CD8-positive, alpha-beta memory T cell (primary cell): ENCODE measurements at regions not wholly inside any gene's neighbourhood (a gene's known extent, or its start where the extent isn't known, plus 50 kb on each side); places are given as distances from the start of the nearest gene placed in this dataset.
"Not testable (repeated sequence)": the region's sequence is repeated elsewhere in the genome, so short reads cannot be mapped to it uniquely, and the experiment has no call there.

ENCODE experiments used
- CTCF ChIA-PET: fragments of 350-600 bp; sonication (Branson Sonifier 250); formaldehyde crosslinking; loops from one replicate; lab custom pipeline; 2021; ENCODE audit warnings: antibody characterized with exemption; lab: Charles Lee
- POLR2A ChIA-PET: fragments of 350-600 bp; sonication (Branson Sonifier 250); formaldehyde crosslinking; loops from one replicate; lab custom pipeline; 2021; ENCODE audit warnings: antibody characterized with exemption; lab: Charles Lee
- DNase-seq, 5 donors: peaks; one replicate each; pipeline versions ENCODE4 v3.0.0 to v3.0.0-alpha.2; 2020 to 2022; ENCODE audit warnings: mixed read lengths in 1 of 5
- H3K27ac ChIP-seq: one replicate; pipeline ENCODE4 v1.7.0; 2013; ENCODE audit warnings: low read depth, mild to moderate bottlenecking, low read length, moderate library complexity
- H3K27me3 ChIP-seq: 2 replicates; pipeline ENCODE4 v1.7.0; 2013; ENCODE audit warnings: low read length, mild to moderate bottlenecking; ENCODE audit not compliant: insufficient read depth, poor library complexity, severe bottlenecking
- H3K36me3 ChIP-seq: 2 replicates; pipeline ENCODE4 v1.7.0; 2013; ENCODE audit warnings: mild to moderate bottlenecking, low read length, moderate library complexity; ENCODE audit not compliant: insufficient read depth
- H3K4me1 ChIP-seq: 2 replicates; pipeline ENCODE4 v1.7.0; 2013; ENCODE audit warnings: mild to moderate bottlenecking, low read length, moderate library complexity; ENCODE audit not compliant: insufficient read depth
- H3K4me3 ChIP-seq: 2 replicates; pipeline ENCODE4 v1.7.0; 2013; ENCODE audit warnings: mild to moderate bottlenecking, low read length
- H3K9me3 ChIP-seq: 2 replicates; pipeline ENCODE4 v1.7.0; 2013; ENCODE audit warnings: mild to moderate bottlenecking, low read length
- H3K27ac Mint-ChIP-seq, 8 donors: one replicate each; pipeline ENCODE4 v1.8.0; 2020 to 2021; ENCODE audit warnings: mixed read lengths in 8 of 8, mild to moderate bottlenecking in 6 of 8, inconsistent platforms in 3 of 8, moderate library complexity in 3 of 8
- H3K27me3 Mint-ChIP-seq, 2 donors: one replicate each; pipeline ENCODE4 v1.8.0; 2020 to 2021; ENCODE audit warnings: mixed read lengths in 2 of 2, mild to moderate bottlenecking in 1 of 2, moderate library complexity in 1 of 2
- H3K36me3 Mint-ChIP-seq, 3 donors: one replicate each; pipeline ENCODE4 v1.8.0; 2020 to 2021; ENCODE audit warnings: mixed read lengths in 3 of 3, inconsistent platforms in 1 of 3, mild to moderate bottlenecking in 1 of 3
- H3K4me1 Mint-ChIP-seq, 3 donors: one replicate each; pipeline ENCODE4 v1.8.0; 2020 to 2021; ENCODE audit warnings: mixed read lengths in 3 of 3, inconsistent platforms in 1 of 3, mild to moderate bottlenecking in 1 of 3
- H3K4me3 Mint-ChIP-seq, 7 donors: one replicate each; pipeline ENCODE4 v1.8.0; 2020 to 2021; ENCODE audit warnings: mixed read lengths in 7 of 7, mild to moderate bottlenecking in 6 of 7, moderate library complexity in 4 of 7, inconsistent platforms in 2 of 7
- H3K9me3 Mint-ChIP-seq, 5 donors: one replicate each; pipeline ENCODE4 v1.8.0; 2020 to 2022; ENCODE audit warnings: mixed read lengths in 5 of 5, mild to moderate bottlenecking in 3 of 5, moderate library complexity in 2 of 5, inconsistent platforms in 1 of 5

GRCh38 chr11:96817482-96818399 lies 427.9 kb downstream of the JRKL start:
- no peaks in the 10 kb centered on the region for H3K36me3 ChIP-seq
- no peak overlapping the region for H3K27ac ChIP-seq
- no peak overlapping the region for H3K27ac Mint-ChIP-seq
- H3K4me1 ChIP-seq = no peaks in the 10 kb centered on the region
- H3K4me3 Mint-ChIP-seq = no peak overlapping the region
- no peaks in the 10 kb centered on the region for H3K9me3 ChIP-seq
- H3K27me3 Mint-ChIP-seq = no peaks in the 10 kb centered on the region
- no peak for DNase-seq
- H3K9me3 Mint-ChIP-seq = peaks cover 2 to 28% (median 4%) of the 10 kb centered on the region in 5 donors
- no peaks in the 10 kb centered on the region for H3K36me3 Mint-ChIP-seq
- no peaks in the 10 kb centered on the region for H3K27me3 ChIP-seq
- no peak overlapping the region for H3K4me3 ChIP-seq
- no peaks in the 10 kb centered on the region for H3K4me1 Mint-ChIP-seq
- POLR2A ChIA-PET = no interaction called here
- CTCF ChIA-PET = no interaction called here

GRCh38 chr11:96827164-96827563 lies 437.4 kb downstream of the JRKL start:
- H3K36me3 ChIP-seq = no peaks in the 10 kb centered on the region
- no peaks in the 10 kb centered on the region for H3K4me1 ChIP-seq
- H3K27me3 Mint-ChIP-seq = no peaks in the 10 kb centered on the region
- peaks cover 0 to 10% (median 2%) of the 10 kb centered on the region in 5 donors for H3K9me3 Mint-ChIP-seq
- DNase-seq = no peak
- CTCF ChIA-PET = no interaction called here
- H3K4me1 Mint-ChIP-seq = no peaks in the 10 kb centered on the region
- no peak overlapping the region for H3K27ac Mint-ChIP-seq
- POLR2A ChIA-PET = no interaction called here
- no peaks in the 10 kb centered on the region for H3K36me3 Mint-ChIP-seq
- H3K9me3 ChIP-seq = no peaks in the 10 kb centered on the region
- no peak overlapping the region for H3K27ac ChIP-seq
- H3K27me3 ChIP-seq = no peaks in the 10 kb centered on the region
- no peak overlapping the region for H3K4me3 Mint-ChIP-seq
- no peak overlapping the region for H3K4me3 ChIP-seq

- Histone ChIP-seq H3K27me3 (no peaks in the 10 kb centered on the region), H3K4me3 (no peak overlapping the region), H3K4me1 (no peaks in the 10 kb centered on the region), H3K9me3 (no peaks in the 10 kb centered on the region), H3K27ac (no peak overlapping the region), H3K36me3 (no peaks in the 10 kb centered on the region)
- H3K4me1 Mint-ChIP-seq = no peaks in the 10 kb centered on the region
- H3K4me3 Mint-ChIP-seq = no peak overlapping the region
- no peaks in the 10 kb centered on the region for H3K27me3 Mint-ChIP-seq
- no peaks in the 10 kb centered on the region for H3K36me3 Mint-ChIP-seq
- CTCF ChIA-PET = no interaction called here
- H3K9me3 Mint-ChIP-seq = peaks cover 0 to 6% (median 2%) of the 10 kb centered on the region in 5 donors
- H3K27ac Mint-ChIP-seq = no peak overlapping the region
- no peak for DNase-seq
- POLR2A ChIA-PET = no interaction called here
These were observed 452.0 kb downstream of the JRKL start for GRCh38 chr11:96841792-96842191.

GRCh38 chr11:96842731-96843130 lies 452.9 kb downstream of the JRKL start:
- ChIA-PET CTCF (no interaction called here), POLR2A (no interaction called here)
- Mint-ChIP-seq H3K4me1 (no peaks in the 10 kb centered on the region), H3K4me3 (no peak overlapping the region), H3K9me3 (peaks cover 0 to 6% (median 0%) of the 10 kb centered on the region in 5 donors), H3K36me3 (no peaks in the 10 kb centered on the region), H3K27me3 (no peaks in the 10 kb centered on the region), H3K27ac (no peak overlapping the region)
- no peaks in the 10 kb centered on the region for H3K4me1 ChIP-seq
- no peaks in the 10 kb centered on the region for H3K36me3 ChIP-seq
- H3K4me3 ChIP-seq = no peak overlapping the region
- no peak overlapping the region for H3K27ac ChIP-seq
- DNase-seq = no peak
- H3K9me3 ChIP-seq = no peaks in the 10 kb centered on the region
- no peaks in the 10 kb centered on the region for H3K27me3 ChIP-seq

GRCh38 chr11:96854425-96854824 lies 464.6 kb downstream of the JRKL start:
- Mint-ChIP-seq H3K27ac (peak overlapping the region in 1 of 8 donors; percentile 63), H3K27me3 (peaks cover 0 to 1% of the 10 kb centered on the region in 2 donors), H3K4me1 (no peaks in the 10 kb centered on the region), H3K9me3 (peaks cover 2 to 27% (median 4%) of the 10 kb centered on the region in 5 donors), H3K36me3 (no peaks in the 10 kb centered on the region), H3K4me3 (no peak overlapping the region)
- Histone ChIP-seq H3K36me3 (no peaks in the 10 kb centered on the region), H3K4me3 (no peak overlapping the region), H3K27me3 (no peaks in the 10 kb centered on the region), H3K27ac (no peak overlapping the region), H3K4me1 (no peaks in the 10 kb centered on the region), H3K9me3 (no peaks in the 10 kb centered on the region)
- POLR2A ChIA-PET = no interaction called here
- CTCF ChIA-PET = no interaction called here
- no peak for DNase-seq

- POLR2A ChIA-PET, H3K36me3 ChIP-seq, H3K9me3 ChIP-seq, H3K4me1 ChIP-seq, H3K27me3 ChIP-seq, H3K4me3 ChIP-seq, H3K36me3 Mint-ChIP-seq, H3K4me1 Mint-ChIP-seq, DNase-seq, H3K27me3 Mint-ChIP-seq, CTCF ChIA-PET, H3K27ac Mint-ChIP-seq, H3K4me3 Mint-ChIP-seq, H3K27ac ChIP-seq: not testable (repeated sequence)
- H3K9me3 Mint-ChIP-seq = peaks cover 1 to 38% (median 8%) of the 10 kb centered on the region in 5 donors
These were observed 471.9 kb downstream of the JRKL start for GRCh38 chr11:96861722-96862121.

- H3K27ac Mint-ChIP-seq = no peak overlapping the region
- no peaks in the 10 kb centered on the region for H3K9me3 ChIP-seq
- no peaks in the 10 kb centered on the region for H3K4me1 ChIP-seq
- H3K27me3 Mint-ChIP-seq = no peaks in the 10 kb centered on the region
- no peaks in the 10 kb centered on the region for H3K36me3 ChIP-seq
- no peaks in the 10 kb centered on the region for H3K36me3 Mint-ChIP-seq
- no peak for DNase-seq
- no peak overlapping the region for H3K27ac ChIP-seq
- H3K4me3 ChIP-seq = no peak overlapping the region
- no peak overlapping the region for H3K4me3 Mint-ChIP-seq
- ChIA-PET CTCF (no interaction called here), POLR2A (no interaction called here)
- peaks cover 1 to 33% (median 8%) of the 10 kb centered on the region in 5 donors for H3K9me3 Mint-ChIP-seq
- H3K27me3 ChIP-seq = no peaks in the 10 kb centered on the region
- H3K4me1 Mint-ChIP-seq = no peaks in the 10 kb centered on the region
These were observed 473.7 kb downstream of the JRKL start for GRCh38 chr11:96863520-96863919.

- ChIA-PET CTCF (no interaction called here), POLR2A (no interaction called here)
- H3K4me1 ChIP-seq = no peaks in the 10 kb centered on the region
- H3K9me3 ChIP-seq = no peaks in the 10 kb centered on the region
- Mint-ChIP-seq H3K27ac (no peak overlapping the region), H3K4me3 (no peak overlapping the region), H3K27me3 (no peaks in the 10 kb centered on the region), H3K9me3 (peaks cover 1 to 36% (median 4%) of the 10 kb centered on the region in 5 donors), H3K4me1 (no peaks in the 10 kb centered on the region), H3K36me3 (no peaks in the 10 kb centered on the region)
- no peaks in the 10 kb centered on the region for H3K27me3 ChIP-seq
- H3K27ac ChIP-seq = no peak overlapping the region
- DNase-seq = no peak
- no peaks in the 10 kb centered on the region for H3K36me3 ChIP-seq
- H3K4me3 ChIP-seq = no peak overlapping the region
These were observed 475.2 kb downstream of the JRKL start for GRCh38 chr11:96865020-96865419.
